Aorta (tissue), 5 donors: ENCODE measurements at regions not wholly inside any gene's neighbourhood (a gene's known extent, or its start where the extent isn't known, plus 50 kb on each side); places are given as distances from the start of the nearest gene placed in this dataset.

Source experiments
- ATAC-seq: fragments of 200-7000 bp; cut with Tn5 transposase; one replicate; pipeline ENCODE4 v1.9.1; 2022; ENCODE audit warnings: moderate library complexity; ENCODE audit not compliant: low FRiP score
- DNase-seq, 2 donors: peaks; one replicate each; pipeline ENCODE4 v3.0.0-alpha.2; 2020
- H3K27ac ChIP-seq, 2 donors: one replicate each; pipeline ENCODE4 v1.5.1; 2013; ENCODE audit warnings: low read length in 2 of 2, mild to moderate bottlenecking in 2 of 2, moderate library complexity in 2 of 2, control low read depth in 1 of 2, inconsistent platforms in 1 of 2, low read depth in 1 of 2
- H3K27me3 ChIP-seq, 2 donors: one replicate each; pipeline ENCODE4 v1.6.1; 2013; ENCODE audit warnings: control low read depth in 1 of 2, low read length in 1 of 2, mild to moderate bottlenecking in 1 of 2, moderate library complexity in 1 of 2; ENCODE audit not compliant: insufficient read depth in 2 of 2, control insufficient read depth in 1 of 2
- H3K36me3 ChIP-seq, 2 donors: one replicate each; pipeline ENCODE4 v1.6.1; 2013; ENCODE audit warnings: control low read depth in 1 of 2, low read length in 1 of 2, mild to moderate bottlenecking in 1 of 2; ENCODE audit not compliant: insufficient read depth in 2 of 2, control insufficient read depth in 1 of 2
- H3K4me1 ChIP-seq, 2 donors: one replicate each; pipeline ENCODE4 v1.6.1; 2013; ENCODE audit warnings: low read length in 2 of 2, control low read depth in 1 of 2, mild to moderate bottlenecking in 1 of 2, moderate library complexity in 1 of 2; ENCODE audit not compliant: insufficient read depth in 2 of 2, control insufficient read depth in 1 of 2
- H3K4me3 ChIP-seq, 2 donors: one replicate each; pipeline ENCODE4 v1.5.1; 2013; ENCODE audit warnings: low read length in 2 of 2, control low read depth in 1 of 2, mild to moderate bottlenecking in 1 of 2
- H3K9me3 ChIP-seq: one replicate; pipeline ENCODE4 v1.6.1; 2013; ENCODE audit warnings: mild to moderate bottlenecking, low read length; ENCODE audit not compliant: control insufficient read depth
- WGBS, 2 donors: extraction: QIAGEN DNeasy Blood & Tissue Kit; methylation state at CpG; one replicate each; pipeline ENCODE4 v1.1.7; 2013; 5-methylcytosine and 5-hydroxymethylcytosine counted together
- intact Hi-C, 2 donors: fragments of 100-400 bp; cut with DNase I; formaldehyde crosslinking; loops; one replicate each; pipeline versions ENCODE4 v1.14.2 to v1.15.0; 2022
- donor health status: healthy with polysubstance abuse.
- donor health status: Bipolar disorder and iron deficiency.
- donor health status: DM: no; HTN: no; CAD: no.
- donor health status: DM: no; HTN: no; CAD: no.
- donor health status: DM: yes; HTN: yes; CAD: no.

GRCh38 chr3:73326396-73326795 is 264.9 kb downstream of the EBLN2 start:
- Histone ChIP-seq H3K27me3 (peaks cover 0 to 3% of the 10 kb centered on the region in 2 donors), H3K27ac (no peak overlapping the region), H3K36me3 (no peaks in the 10 kb centered on the region), H3K4me3 (no peak overlapping the region), H3K9me3 (peaks cover 5% of the 10 kb centered on the region), H3K4me1 (peaks cover 0 to 1% of the 10 kb centered on the region in 2 donors)
- intact Hi-C loops, result no loop called here
- 83 to 91% methylated on average over 3 of the region's 3 CpGs for WGBS, 2 donors
- no peak for ATAC-seq
- no peak for DNase-seq

- DNase-seq (no peak), ATAC-seq (no peak)
- Histone ChIP-seq H3K9me3 (peaks cover 3% of the 10 kb centered on the region), H3K4me1 (peaks cover 0 to 1% of the 10 kb centered on the region in 2 donors), H3K4me3 (no peak overlapping the region), H3K27ac (no peak overlapping the region), H3K36me3 (no peaks in the 10 kb centered on the region), H3K27me3 (peaks cover 0 to 3% of the 10 kb centered on the region in 2 donors)
- WGBS, 2 donors, result 90 to 96% methylated on average over 3 of the region's 3 CpGs
- intact Hi-C loops, result no loop called here
Observed at GRCh38 chr3:73327052-73327451, 265.6 kb downstream of the EBLN2 start.
